ENCODE measurements at regions not wholly inside any gene's neighbourhood (a gene's known extent, or its start where the extent isn't known, plus 50 kb on each side); places are given as distances from the start of the nearest gene placed in this dataset.

DNA sequence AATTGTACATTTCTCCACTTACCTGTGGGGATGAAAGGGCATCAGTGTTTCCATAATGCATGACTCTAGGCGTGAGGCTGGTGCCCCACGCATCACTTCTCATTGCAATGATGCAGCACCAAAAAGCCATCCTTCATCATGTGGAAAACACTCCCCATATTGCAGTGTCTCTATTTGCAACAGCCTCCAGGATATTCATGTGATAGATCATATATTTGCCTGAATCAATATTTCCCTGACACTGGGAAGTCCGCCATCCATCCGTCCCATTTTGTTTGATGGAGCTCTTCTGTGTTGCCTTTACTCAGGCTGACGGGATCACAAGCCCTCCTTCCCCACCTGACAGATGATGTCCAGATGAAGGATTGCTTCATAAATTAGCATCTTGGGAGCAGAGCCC lies 74.5 kb upstream of the CAMK1G start:
- intact Hi-C loops (cut with DNase I), result no loop called here

DNA sequence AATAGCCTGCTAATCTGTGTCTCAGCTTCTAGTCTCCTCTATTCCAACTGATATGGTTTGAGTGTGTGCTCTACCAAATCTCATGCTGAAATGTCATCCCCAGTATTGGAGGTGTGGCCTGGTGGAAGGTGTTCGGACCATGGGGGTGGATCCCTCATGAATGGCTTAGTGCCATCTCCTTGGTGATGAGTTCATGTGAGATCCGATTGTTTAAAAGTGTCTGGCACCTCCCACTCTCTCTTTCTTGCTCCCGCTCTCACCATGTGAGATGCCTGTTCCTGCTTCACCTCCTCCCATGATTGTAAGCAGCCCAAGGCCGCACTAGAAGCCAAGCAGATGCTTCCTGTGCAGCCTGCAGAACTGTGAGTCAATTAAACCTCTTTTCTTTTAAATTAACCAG lies 73.5 kb upstream of the CAMK1G start:
- no peak overlapping the region for H3K27ac ChIP-seq
- no peaks in the 10 kb centered on the region for H3K9me3 ChIP-seq
- ATAC-seq, result no peak
- no peak for FAIRE-seq
- H3K36me3 ChIP-seq, result no peaks in the 10 kb centered on the region
- intact Hi-C loops (cut with DNase I), result no loop called here
- H3K4me1 ChIP-seq, result no peaks in the 10 kb centered on the region
- H3K27me3 ChIP-seq, result no peaks in the 10 kb centered on the region
- H3K4me3 ChIP-seq, result no peak overlapping the region
- DNase-seq, result no peak
- TF ChIP-seq, protein P1, sequence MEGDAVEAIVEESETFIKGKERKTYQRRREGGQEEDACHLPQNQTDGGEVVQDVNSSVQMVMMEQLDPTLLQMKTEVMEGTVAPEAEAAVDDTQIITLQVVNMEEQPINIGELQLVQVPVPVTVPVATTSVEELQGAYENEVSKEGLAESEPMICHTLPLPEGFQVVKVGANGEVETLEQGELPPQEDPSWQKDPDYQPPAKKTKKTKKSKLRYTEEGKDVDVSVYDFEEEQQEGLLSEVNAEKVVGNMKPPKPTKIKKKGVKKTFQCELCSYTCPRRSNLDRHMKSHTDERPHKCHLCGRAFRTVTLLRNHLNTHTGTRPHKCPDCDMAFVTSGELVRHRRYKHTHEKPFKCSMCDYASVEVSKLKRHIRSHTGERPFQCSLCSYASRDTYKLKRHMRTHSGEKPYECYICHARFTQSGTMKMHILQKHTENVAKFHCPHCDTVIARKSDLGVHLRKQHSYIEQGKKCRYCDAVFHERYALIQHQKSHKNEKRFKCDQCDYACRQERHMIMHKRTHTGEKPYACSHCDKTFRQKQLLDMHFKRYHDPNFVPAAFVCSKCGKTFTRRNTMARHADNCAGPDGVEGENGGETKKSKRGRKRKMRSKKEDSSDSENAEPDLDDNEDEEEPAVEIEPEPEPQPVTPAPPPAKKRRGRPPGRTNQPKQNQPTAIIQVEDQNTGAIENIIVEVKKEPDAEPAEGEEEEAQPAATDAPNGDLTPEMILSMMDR (IDR thresholded peaks at IDR 0.05), result no peak
- 65 to 66% methylated on average over 4 of the region's 4 CpGs for WGBS, 2 donors

More for the DNA sequence above, 74.5 kb upstream of the CAMK1G start:
- FAIRE-seq (no peak), DNase-seq (no peak), ATAC-seq (no peak)
- Histone ChIP-seq H3K27me3 (no peaks in the 10 kb centered on the region), H3K9me3 (no peaks in the 10 kb centered on the region), H3K4me1 (no peaks in the 10 kb centered on the region), H3K36me3 (no peaks in the 10 kb centered on the region), H3K4me3 (no peak overlapping the region), H3K27ac (no peak overlapping the region)
- TF ChIP-seq, protein P1 (IDR thresholded peaks at IDR 0.05), result no peak
- WGBS, 2 donors, result 79 to 83% methylated on average over 5 of the region's 5 CpGs

DNA sequence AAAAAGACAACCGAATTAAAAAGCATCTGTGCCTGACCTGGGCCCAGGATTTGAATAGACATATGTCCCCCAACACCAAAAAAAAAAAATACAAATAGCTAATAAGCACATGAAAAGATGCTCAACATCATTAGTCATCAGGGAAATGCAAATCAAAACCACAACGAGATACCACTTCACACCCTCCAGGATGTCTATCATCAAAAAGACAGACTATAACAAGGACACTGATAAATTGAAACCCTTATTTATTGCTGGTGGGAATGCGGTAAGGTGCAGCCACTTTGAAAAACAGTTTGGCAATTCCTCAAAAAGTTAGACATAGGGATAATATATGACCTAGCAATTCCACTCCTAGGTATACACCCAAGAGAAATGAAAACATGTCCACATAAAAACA lies 72.3 kb upstream of the CAMK1G start:
- ATAC-seq (no peak), FAIRE-seq (no peak), DNase-seq (no peak)
- no peaks in the 10 kb centered on the region for H3K4me1 ChIP-seq
- no peaks in the 10 kb centered on the region for H3K27me3 ChIP-seq
- TF ChIP-seq, protein P1 (IDR thresholded peaks at IDR 0.05), result no peak
- no peak overlapping the region for H3K4me3 ChIP-seq
- H3K27ac ChIP-seq, result no peak overlapping the region
- intact Hi-C loops (cut with DNase I), result no loop called here
- H3K9me3 ChIP-seq, result no peaks in the 10 kb centered on the region
- H3K36me3 ChIP-seq, result no peaks in the 10 kb centered on the region
- 30 to 38% methylated on average over 3 of the region's 3 CpGs for WGBS, 2 donors

DNA sequence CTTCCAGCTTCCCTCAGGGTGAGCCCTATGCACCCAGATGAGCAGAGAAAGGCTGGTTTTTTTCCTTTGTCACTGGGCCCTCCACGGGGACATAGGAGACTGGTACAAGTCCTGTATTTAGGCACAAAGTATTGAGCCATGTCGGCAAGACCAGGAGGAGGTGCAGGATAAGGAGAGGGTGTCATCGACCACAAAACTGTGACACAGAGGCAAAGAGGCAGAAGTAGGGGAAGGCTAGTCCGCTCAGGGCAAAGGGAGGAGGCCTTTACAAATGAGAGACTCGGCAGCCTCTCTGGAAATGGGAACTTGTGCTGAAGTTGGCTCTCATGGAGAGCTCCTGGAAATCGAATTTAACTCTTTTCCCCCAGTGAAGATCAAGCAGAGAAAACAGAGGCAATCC lies 70.7 kb upstream of the CAMK1G start:
- H3K36me3 ChIP-seq, result no peaks in the 10 kb centered on the region
- TF ChIP-seq, protein P1 (IDR thresholded peaks at IDR 0.05), result no peak
- no peak for ATAC-seq
- no peaks in the 10 kb centered on the region for H3K27me3 ChIP-seq
- H3K4me1 ChIP-seq, result no peaks in the 10 kb centered on the region
- FAIRE-seq, result no peak
- intact Hi-C loops (cut with DNase I), result no loop called here
- no peak overlapping the region for H3K4me3 ChIP-seq
- WGBS, 2 donors, result 60 to 69% methylated on average over 6 of the region's 6 CpGs
- no peak overlapping the region for H3K27ac ChIP-seq
- no peaks in the 10 kb centered on the region for H3K9me3 ChIP-seq
- no peak for DNase-seq

DNA sequence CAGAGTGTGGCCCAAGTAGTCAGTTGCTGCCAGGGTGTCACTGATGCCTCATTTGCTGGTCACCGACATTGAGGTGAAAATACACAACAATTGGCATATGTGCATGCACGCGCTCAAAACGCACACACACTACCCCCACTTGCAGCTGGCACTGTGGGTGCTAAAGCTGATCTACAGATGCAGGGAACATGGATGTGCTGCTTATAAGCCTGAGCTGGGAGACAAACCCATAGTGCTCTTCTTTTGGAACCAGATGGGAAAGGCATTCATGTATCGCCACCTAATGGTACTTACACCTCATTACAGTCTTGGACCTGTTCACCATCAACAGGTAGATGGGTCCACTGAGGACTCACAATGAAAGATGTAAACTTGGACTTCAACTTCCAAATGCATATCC lies 70.3 kb upstream of the CAMK1G start:
- FAIRE-seq, result no peak

More for the DNA sequence above, 70.3 kb upstream of the CAMK1G start:
- TF ChIP-seq, protein P1 (IDR thresholded peaks at IDR 0.05), result no peak
- WGBS, 2 donors, result 57 to 59% methylated on average over 5 of the region's 5 CpGs
- Histone ChIP-seq H3K9me3 (no peaks in the 10 kb centered on the region), H3K4me3 (no peak overlapping the region), H3K27me3 (no peaks in the 10 kb centered on the region), H3K4me1 (no peaks in the 10 kb centered on the region), H3K27ac (no peak overlapping the region), H3K36me3 (no peaks in the 10 kb centered on the region)
- DNase-seq (no peak), ATAC-seq (no peak)
- intact Hi-C loops (cut with DNase I), result no loop called here
